Small intestine (tissue), 7 donors: ENCODE measurements at regions not wholly inside any gene's neighbourhood (a gene's known extent, or its start where the extent isn't known, plus 50 kb on each side); places are given as distances from the start of the nearest gene placed in this dataset.
A peak's percentile ranks its signal among the peaks of the same experiment; 100 is the strongest.

Experiments used
- DNase-seq, 2 donors: peaks; one replicate each; pipeline versions ENCODE4 v3.0.0 to v3.0.0-alpha.2; 2013
- FAIRE-seq: peaks from 2 replicates; lab custom pipeline; 2012; peaks lifted over from hg19 to GRCh38; lab: Jason Lieb, UNC
- H3K27ac ChIP-seq, 3 donors: one replicate each; pipeline ENCODE4 v1.5.1; 2013; ENCODE audit warnings: low read length in 2 of 3, mild to moderate bottlenecking in 2 of 3, control low read depth in 1 of 3, inconsistent platforms in 1 of 3, low read depth in 1 of 3, moderate library complexity in 1 of 3
- H3K27me3 ChIP-seq, 3 donors: one replicate each; pipeline ENCODE4 v1.6.1; 2013; ENCODE audit warnings: low read length in 3 of 3, inconsistent platforms in 1 of 3; ENCODE audit not compliant: control insufficient read depth in 3 of 3, insufficient read depth in 3 of 3
- H3K36me3 ChIP-seq, 3 donors: one replicate each; pipeline ENCODE4 v1.6.1; 2013; ENCODE audit warnings: low read length in 3 of 3, inconsistent platforms in 1 of 3, low read depth in 1 of 3, mild to moderate bottlenecking in 1 of 3, moderate library complexity in 1 of 3; ENCODE audit not compliant: control insufficient read depth in 3 of 3, insufficient read depth in 2 of 3
- H3K4me1 ChIP-seq, 3 donors: one replicate each; pipeline ENCODE4 v1.6.1; 2013; ENCODE audit warnings: low read length in 2 of 3, inconsistent platforms in 1 of 3, low read depth in 1 of 3, mild to moderate bottlenecking in 1 of 3, moderate library complexity in 1 of 3; ENCODE audit not compliant: control insufficient read depth in 3 of 3, insufficient read depth in 2 of 3
- H3K4me3 ChIP-seq, 3 donors: one replicate each; pipeline ENCODE4 v1.5.1; 2013; ENCODE audit warnings: low read length in 3 of 3, control low read depth in 1 of 3, inconsistent platforms in 1 of 3, low read depth in 1 of 3, mild to moderate bottlenecking in 1 of 3, moderate library complexity in 1 of 3
- H3K9me3 ChIP-seq, 2 donors: one replicate each; pipeline ENCODE4 v1.6.1; 2013; ENCODE audit warnings: low read depth in 1 of 2, low read length in 1 of 2; ENCODE audit not compliant: control insufficient read depth in 2 of 2, insufficient read depth in 1 of 2
- WGBS, 3 donors: extraction: QIAGEN DNeasy Blood & Tissue Kit; methylation state at CpG; one replicate each; pipeline ENCODE4 v1.1.7; 2013; 5-methylcytosine and 5-hydroxymethylcytosine counted together
- donor health status: healthy with polysubstance abuse.
- donor health status: control.
- donor health status: control.
- donor health status: Bipolar disorder and iron deficiency.
- donor health status: healthy.

DNA sequence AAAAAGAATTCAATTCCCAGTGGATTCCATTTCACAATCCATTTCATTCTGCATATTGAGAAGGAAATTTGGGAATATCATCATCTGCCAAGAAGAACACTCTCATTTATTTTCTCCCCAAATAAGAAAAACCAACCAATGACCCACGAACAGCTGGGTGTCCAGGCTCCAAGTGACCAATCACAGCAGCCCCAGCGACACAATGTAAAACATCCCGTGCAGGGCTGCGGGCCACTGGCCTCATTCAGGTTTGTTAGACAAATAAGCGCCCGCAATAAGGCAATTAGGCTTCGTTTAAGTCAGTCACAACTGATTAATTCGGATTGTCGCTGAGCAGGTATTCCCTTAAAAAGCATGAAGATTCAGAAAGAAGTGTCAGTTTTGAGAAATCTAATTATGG is 378.6 kb downstream of the EIPR1 start:
- H3K4me3 ChIP-seq, result no peak overlapping the region
- 72 to 80% (median 73%) methylated on average over 9 of the region's 9 CpGs for WGBS, 3 donors
- H3K4me1 ChIP-seq, result no peaks in the 10 kb centered on the region
- H3K27ac ChIP-seq, result no peak overlapping the region
- no peak for FAIRE-seq
- H3K9me3 ChIP-seq, result no peaks in the 10 kb centered on the region
- no peak for DNase-seq
- no peaks in the 10 kb centered on the region for H3K36me3 ChIP-seq
- no peaks in the 10 kb centered on the region for H3K27me3 ChIP-seq

DNA sequence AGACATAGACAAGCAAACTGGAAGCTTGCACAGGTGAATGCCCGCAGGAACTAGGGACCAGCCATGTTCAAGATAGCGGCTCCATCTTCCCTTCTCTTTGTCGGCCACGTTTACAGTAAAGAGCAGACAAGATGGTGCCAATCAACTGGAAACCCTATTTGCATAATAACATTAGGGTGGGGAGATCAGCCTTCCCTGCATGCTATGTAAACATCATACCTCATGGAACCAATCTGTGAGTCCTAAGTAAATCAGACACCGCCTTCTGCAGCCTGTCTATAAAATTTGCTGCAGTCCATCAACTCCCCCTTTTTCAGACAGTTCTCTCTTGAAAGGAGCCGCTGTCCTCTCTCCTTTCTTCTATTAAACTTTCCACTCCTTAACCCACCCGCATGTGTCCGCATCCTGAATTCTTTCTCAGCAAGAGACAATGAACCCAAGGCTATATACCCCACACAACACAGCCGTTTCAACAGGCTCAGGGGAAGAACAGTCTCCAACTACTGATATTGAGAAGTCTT is 384.4 kb downstream of the EIPR1 start:
- Histone ChIP-seq H3K4me1 (no peaks in the 10 kb centered on the region), H3K36me3 (no peaks in the 10 kb centered on the region), H3K27ac (no peak overlapping the region), H3K4me3 (no peak overlapping the region), H3K27me3 (no peaks in the 10 kb centered on the region), H3K9me3 (peaks cover 0 to 3% of the 10 kb centered on the region in 2 donors)
- FAIRE-seq (no peak), DNase-seq (no peak)
- WGBS, 3 donors, result 81 to 87% (median 82%) methylated on average over 9 of the region's 9 CpGs

DNA sequence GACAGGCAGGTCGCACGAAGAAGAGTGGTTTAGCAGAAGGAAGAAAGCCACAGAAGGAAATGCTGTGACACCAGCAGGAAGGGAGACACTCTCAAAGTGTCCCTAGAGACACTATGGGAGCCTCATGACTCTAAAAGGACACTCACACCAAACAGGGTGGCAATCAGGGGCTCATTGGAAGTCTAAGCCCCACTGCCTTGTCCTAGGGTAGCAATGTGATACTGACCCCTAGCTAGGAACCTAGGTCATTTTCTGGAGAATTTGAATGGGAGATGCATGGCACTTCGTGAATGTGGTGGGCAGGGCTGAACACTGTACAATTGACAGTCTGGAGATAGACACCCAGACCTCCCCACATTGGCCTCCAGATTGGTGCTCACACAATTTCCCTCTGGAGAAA is 385.0 kb downstream of the EIPR1 start:
- H3K27me3 ChIP-seq, result no peaks in the 10 kb centered on the region
- H3K4me1 ChIP-seq, result no peaks in the 10 kb centered on the region
- DNase-seq (no peak), FAIRE-seq (no peak)
- H3K9me3 ChIP-seq, result peaks cover 0 to 3% of the 10 kb centered on the region in 2 donors
- WGBS, 3 donors, result 45 to 57% (median 54%) methylated on average over 3 of the region's 3 CpGs
- H3K36me3 ChIP-seq, result no peaks in the 10 kb centered on the region
- no peak overlapping the region for H3K27ac ChIP-seq
- H3K4me3 ChIP-seq, result no peak overlapping the region

DNA sequence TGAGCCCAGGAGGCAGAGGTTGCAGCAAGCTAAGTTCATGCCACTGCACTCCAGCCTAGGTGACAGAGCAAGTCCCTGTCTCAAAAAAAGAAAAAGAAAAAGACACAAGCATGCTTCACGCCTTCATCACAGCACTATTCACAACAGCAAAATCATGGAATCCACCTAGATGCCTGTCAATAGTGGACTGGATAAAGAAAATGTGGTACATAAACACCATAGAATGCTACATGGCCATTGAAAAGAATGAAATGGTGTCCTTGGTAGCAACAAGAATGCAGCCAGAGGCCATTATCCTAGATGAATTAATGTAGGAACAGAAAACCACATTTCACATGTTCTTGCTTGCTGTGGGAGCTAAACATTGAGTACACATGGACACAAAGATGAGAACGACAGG is 392.6 kb downstream of the EIPR1 start:
- Histone ChIP-seq H3K36me3 (no peaks in the 10 kb centered on the region), H3K4me3 (no peak overlapping the region), H3K27ac (no peak overlapping the region), H3K27me3 (no peaks in the 10 kb centered on the region), H3K9me3 (no peaks in the 10 kb centered on the region), H3K4me1 (no peaks in the 10 kb centered on the region)
- FAIRE-seq (no peak), DNase-seq (no peak)
- WGBS, 3 donors, result 69 to 81% (median 73%) methylated on average over 2 of the region's 2 CpGs

DNA sequence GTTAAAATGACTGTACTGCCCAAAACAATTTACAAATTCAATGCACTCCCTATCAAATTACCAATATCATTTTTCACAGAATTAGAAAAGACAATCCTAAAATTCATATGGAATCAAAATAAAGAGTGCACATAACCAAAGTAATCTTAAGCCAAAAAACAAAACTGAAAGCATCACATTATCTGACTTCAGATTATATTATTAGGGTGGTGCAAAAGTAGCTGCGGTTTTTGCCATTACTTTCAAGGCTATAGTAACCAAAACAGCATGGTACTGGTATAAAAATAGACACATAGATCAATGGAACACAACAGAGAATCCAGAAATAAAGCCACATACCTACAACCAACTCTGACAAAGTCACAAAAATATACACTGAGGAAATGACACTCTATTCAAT is 396.6 kb downstream of the EIPR1 start:
- H3K4me1 ChIP-seq, result no peaks in the 10 kb centered on the region
- H3K9me3 ChIP-seq, result no peaks in the 10 kb centered on the region
- WGBS, 3 donors, result 21 to 70% (median 30%) methylated on average over 1 of the region's 1 CpG
- DNase-seq, result no peak
- peaks cover 0 to 2% (median 0%) of the 10 kb centered on the region in 3 donors for H3K27me3 ChIP-seq
- FAIRE-seq, result no peak
- H3K36me3 ChIP-seq, result no peaks in the 10 kb centered on the region
- H3K4me3 ChIP-seq, result no peak overlapping the region
- H3K27ac ChIP-seq, result no peak overlapping the region

DNA sequence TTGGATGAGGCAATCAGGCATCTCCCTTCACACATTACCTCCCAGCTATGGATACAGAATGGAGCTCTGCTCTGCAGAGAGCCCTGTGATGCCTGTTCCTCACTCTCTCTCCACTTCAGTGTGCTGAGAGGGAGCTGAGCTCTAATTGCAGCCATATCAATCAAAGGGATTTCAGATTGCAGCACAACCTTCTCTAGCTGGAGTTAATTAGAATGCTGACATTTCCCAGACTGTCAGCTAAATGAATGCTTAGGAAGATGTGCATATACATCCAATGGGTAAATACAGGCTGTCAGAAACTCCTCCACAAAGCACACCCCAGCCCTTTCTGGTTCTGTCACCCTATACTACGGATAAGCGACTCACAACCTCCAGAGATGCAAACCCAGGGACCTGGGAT is 402.6 kb downstream of the EIPR1 start:
- H3K4me1 ChIP-seq, result no peaks in the 10 kb centered on the region
- FAIRE-seq (no peak), DNase-seq (no peak)
- no peaks in the 10 kb centered on the region for H3K9me3 ChIP-seq
- no peak overlapping the region for H3K27ac ChIP-seq
- 67 to 74% (median 69%) methylated on average over 2 of the region's 2 CpGs for WGBS, 3 donors
- H3K4me3 ChIP-seq, result no peak overlapping the region
- no peaks in the 10 kb centered on the region for H3K36me3 ChIP-seq
- H3K27me3 ChIP-seq, result peaks cover 0 to 5% (median 0%) of the 10 kb centered on the region in 3 donors

DNA sequence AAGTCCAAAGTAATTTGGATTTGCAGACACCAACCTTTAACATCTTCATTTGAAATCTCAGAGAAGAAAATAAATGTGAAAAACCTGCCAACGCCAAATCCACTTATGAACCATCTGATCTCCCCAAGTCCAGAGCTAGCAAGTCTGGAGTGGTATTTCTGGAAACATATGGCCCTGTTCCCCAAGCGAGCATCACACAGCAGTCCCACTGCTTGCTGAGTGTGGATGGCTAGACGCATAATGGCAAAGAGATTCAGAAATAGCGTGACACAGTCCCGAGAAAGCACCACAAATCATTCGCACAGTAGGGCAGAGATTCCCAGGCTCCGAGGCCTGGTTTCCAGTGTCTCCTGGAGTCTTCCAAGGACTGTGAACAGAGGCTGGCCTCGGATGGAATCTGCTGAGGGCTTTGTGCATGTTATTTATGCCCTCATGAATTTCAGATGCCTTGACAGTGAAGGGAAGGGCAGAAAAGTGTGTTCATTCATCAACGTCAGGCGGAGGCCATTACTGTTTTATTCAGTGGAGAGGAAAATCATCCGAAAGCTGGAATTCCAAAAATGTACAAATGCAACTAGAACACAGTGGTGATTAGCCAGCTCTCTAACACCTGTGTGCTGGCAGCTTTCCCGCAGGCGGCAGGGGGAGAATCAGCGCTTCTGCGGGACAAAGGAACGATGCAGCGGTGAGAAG is 417.0 kb downstream of the EIPR1 start:
- WGBS, 3 donors, result 79 to 88% (median 85%) methylated on average over 17 of the region's 17 CpGs
- no peak overlapping the region for H3K27ac ChIP-seq
- H3K36me3 ChIP-seq, result no peaks in the 10 kb centered on the region
- DNase-seq (no peak), FAIRE-seq (no peak)
- H3K4me3 ChIP-seq, result no peak overlapping the region
- no peaks in the 10 kb centered on the region for H3K27me3 ChIP-seq
- H3K9me3 ChIP-seq, result no peaks in the 10 kb centered on the region
- no peaks in the 10 kb centered on the region for H3K4me1 ChIP-seq

DNA sequence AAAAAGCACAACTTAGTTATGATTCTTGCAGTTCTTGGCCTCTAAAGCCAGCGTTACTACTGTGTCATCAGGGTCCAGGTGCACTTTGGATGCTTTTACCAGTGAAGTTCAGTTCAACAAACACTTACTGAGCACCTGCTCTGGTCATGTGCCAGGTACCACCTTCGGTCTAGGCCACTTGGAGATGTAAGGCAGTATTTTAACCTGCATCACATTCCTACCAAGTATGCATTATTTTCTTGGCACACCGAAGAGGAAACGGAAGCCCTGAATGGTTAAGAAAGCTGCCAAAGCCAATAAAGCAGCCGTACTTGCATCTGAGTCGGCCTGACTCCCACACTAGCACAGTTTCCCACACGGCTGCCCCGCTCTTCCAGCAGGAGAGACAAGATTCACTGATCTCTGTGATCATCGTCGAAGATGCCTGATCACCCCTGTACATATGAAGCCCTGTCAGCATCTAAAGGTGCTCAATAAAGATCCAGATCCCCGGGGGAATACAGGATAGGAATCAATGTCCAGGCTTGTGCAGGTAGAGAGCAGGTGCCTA is 427.1 kb downstream of the EIPR1 start:
- peak in 1 of 2 donors; percentile 58 for DNase-seq
- H3K9me3 ChIP-seq, result peaks cover 0 to 5% of the 10 kb centered on the region in 2 donors
- 19 to 69% (median 31%) methylated on average over 11 of the region's 11 CpGs for WGBS, 3 donors

More for the DNA sequence above, 427.1 kb downstream of the EIPR1 start:
- H3K4me3 ChIP-seq, result no peak overlapping the region
- no peak for FAIRE-seq
- H3K36me3 ChIP-seq, result no peaks in the 10 kb centered on the region
- H3K4me1 ChIP-seq, result no peaks in the 10 kb centered on the region
- H3K27ac ChIP-seq, result no peak overlapping the region
- H3K27me3 ChIP-seq, result no peaks in the 10 kb centered on the region
